SK-N-SH (cell line): ENCODE measurements at regions not wholly inside any gene's neighbourhood (a gene's known extent, or its start where the extent isn't known, plus 50 kb on each side); places are given as distances from the start of the nearest gene placed in this dataset.

Experiments
- CTCF ChIA-PET: fragments of 300-600, 350-600 bp; formaldehyde crosslinking; extraction: SDS; loops from one replicate; lab custom pipeline; 2021; lab: Yijun Ruan, JAX
- POLR2A ChIA-PET: fragments of 350-600 bp; sonication (Branson Sonifier 250); formaldehyde crosslinking; extraction: SDS; loops from one replicate; lab custom pipeline; 2020; ENCODE audit warnings: antibody characterized with exemption, inconsistent platforms; lab: Yijun Ruan, JAX
- DNase-seq: peaks from one replicate; pipeline ENCODE4 v3.0.0; 2012
- H2AFZ ChIP-seq: fragments of 200-600 bp; sonication (generic); 2 replicates; pipeline ENCODE4 v1.8.1; 2016; ENCODE audit warnings: antibody characterized with exemption, mild to moderate bottlenecking, low read depth
- H3F3A ChIP-seq: fragments of 200-600 bp; sonication (generic); replicated peaks from 2 replicates; pipeline ENCODE3; 2016; ENCODE audit warnings: antibody characterized with exemption, mild to moderate bottlenecking; ENCODE audit not compliant: insufficient read depth
- H3K27ac ChIP-seq, 2 experiments: fragments of 200-500 bp in 1 of 2; fragments of 200-600 bp in 1 of 2; sonication (Bioruptor generic) in 1 of 2; sonication (generic), shearing (Covaris generic) in 1 of 2; 2 replicates each; pipeline versions ENCODE4 v1.5.1 to v1.6.1; 2014 to 2016; ENCODE audit warnings: low read depth in 2 of 2, inconsistent platforms in 1 of 2, low read length in 1 of 2, mild to moderate bottlenecking in 1 of 2, mixed read lengths in 1 of 2
- H3K27me3 ChIP-seq: fragments of 200-600 bp; sonication (generic), shearing (Covaris generic); 2 replicates; pipeline ENCODE4 v1.6.1; 2016; ENCODE audit warnings: mixed run types; ENCODE audit not compliant: insufficient read depth
- H3K36me3 ChIP-seq, 2 experiments: fragments of 200-500 bp in 1 of 2; fragments of 200-600 bp in 1 of 2; sonication (Bioruptor generic) in 1 of 2; sonication (generic) in 1 of 2; replicated peaks in 1 of 2; 2 replicates each; pipeline versions ENCODE3 to v1.5.1; 2014 to 2016; ENCODE audit warnings: low read length in 1 of 2, mild to moderate bottlenecking in 1 of 2; ENCODE audit not compliant: insufficient read depth in 2 of 2, control insufficient read depth in 1 of 2
- H3K4me1 ChIP-seq, 2 experiments: fragments of 200-500 bp in 1 of 2; fragments of 200-600 bp in 1 of 2; sonication (Bioruptor generic) in 1 of 2; sonication (generic), shearing (Covaris generic) in 1 of 2; 2 replicates each; pipeline versions ENCODE4 v1.5.1 to v1.6.1; 2014 to 2016; ENCODE audit warnings: low read depth in 1 of 2, low read length in 1 of 2, mixed run types in 1 of 2; ENCODE audit not compliant: insufficient read depth in 2 of 2, control insufficient read depth in 1 of 2
- H3K4me2 ChIP-seq: fragments of 200-600 bp; sonication (generic), shearing (Covaris generic); 2 replicates; pipeline ENCODE4 v1.6.1; 2017; ENCODE audit warnings: mixed run types
- H3K4me3 ChIP-seq, 2 experiments: fragments of 200-500 bp in 1 of 2; fragments of 200-600 bp in 1 of 2; sonication (Bioruptor generic) in 1 of 2; sonication (generic), shearing (Covaris generic) in 1 of 2; 2 replicates each; pipeline versions ENCODE4 v1.5.1 to v1.8.1; 2014 to 2016; ENCODE audit warnings: low read depth in 2 of 2, inconsistent platforms in 1 of 2, low read length in 1 of 2, mild to moderate bottlenecking in 1 of 2, mixed read lengths in 1 of 2, moderate library complexity in 1 of 2
- H3K79me2 ChIP-seq: fragments of 200-600 bp; sonication (generic); 2 replicates; pipeline ENCODE4 v1.8.1; 2017; ENCODE audit warnings: mild to moderate bottlenecking; ENCODE audit not compliant: insufficient read depth
- H3K9ac ChIP-seq: fragments of 200-600 bp; sonication (generic); 2 replicates; pipeline ENCODE4 v1.6.1; 2017; ENCODE audit warnings: mixed run types
- H3K9me2 ChIP-seq: fragments of 200-600 bp; sonication (generic); 2 replicates; pipeline ENCODE4 v1.6.1; 2017; ENCODE audit warnings: mixed run types
- H3K9me3 ChIP-seq: fragments of 200-600 bp; sonication (generic); 2 replicates; pipeline ENCODE4 v1.6.1; 2017; ENCODE audit warnings: mixed run types, mild to moderate bottlenecking, moderate library complexity
- H4K20me1 ChIP-seq: fragments of 200-600 bp; sonication (generic); 2 replicates; pipeline ENCODE4 v1.6.1; 2017; ENCODE audit warnings: mild to moderate bottlenecking, mixed run types; ENCODE audit not compliant: insufficient read depth
- CHD2 ChIP-seq: fragments of 150-350 bp; IDR thresholded peaks from 2 replicates; pipeline ENCODE4 v1.6.1; 2018; ENCODE audit warnings: low read length; ENCODE audit not compliant: partially characterized antibody
- ELF1 ChIP-seq: IDR thresholded peaks from 2 replicates; pipeline ENCODE4 v1.4.0; 2012
- FOSL2 ChIP-seq: IDR thresholded peaks from 2 replicates; pipeline ENCODE4 v1.4.0; 2012; ENCODE audit warnings: low read depth, mild to moderate bottlenecking, moderate library complexity, borderline replicate concordance
- IRF3 ChIP-seq: fragments of 150-350 bp; IDR thresholded peaks from 2 replicates; pipeline ENCODE4 v1.6.1; 2016; ENCODE audit warnings: mild to moderate bottlenecking, low read depth, low read length
- MAX ChIP-seq: IDR thresholded peaks from 2 replicates; pipeline ENCODE4 v1.4.0; 2012; ENCODE audit warnings: low read depth
- MEF2A ChIP-seq: IDR thresholded peaks from 2 replicates; pipeline ENCODE4 v1.4.0; 2012; ENCODE audit warnings: low read depth, borderline replicate concordance
- MXI1 ChIP-seq: IDR thresholded peaks from 2 replicates; pipeline ENCODE4 v1.6.1; 2012; ENCODE audit warnings: mild to moderate bottlenecking, low read depth, low read length, improper control_type of control experiment
- NFIC ChIP-seq: IDR thresholded peaks from 2 replicates; pipeline ENCODE4 v1.4.0; 2012; ENCODE audit warnings: borderline replicate concordance
- PBX3 ChIP-seq: IDR thresholded peaks from 2 replicates; pipeline ENCODE4; 2012
- POLR2AphosphoS5 ChIP-seq: IDR thresholded peaks from 2 replicates; pipeline ENCODE4 v1.6.1; 2012; ENCODE audit warnings: low read depth, low read length
- RAD21 ChIP-seq: IDR thresholded peaks from 2 replicates; pipeline ENCODE4 v1.6.1; 2012; ENCODE audit warnings: mild to moderate bottlenecking, low read length
- RCOR1 ChIP-seq: fragments of 150-350 bp; IDR thresholded peaks from 2 replicates; pipeline ENCODE4 v1.6.1; 2017; ENCODE audit warnings: antibody characterized with exemption, low read length
- REST ChIP-seq: IDR thresholded peaks from 2 replicates; pipeline ENCODE4 v1.6.1; 2012; ENCODE audit warnings: mild to moderate bottlenecking, low read depth, low read length, moderate library complexity
- RFX5 ChIP-seq: IDR thresholded peaks from 2 replicates; pipeline ENCODE4 v1.6.1; 2012; ENCODE audit warnings: mild to moderate bottlenecking, improper control_type of control experiment, low read length
- SIN3A ChIP-seq: IDR thresholded peaks from 2 replicates; pipeline ENCODE4 v1.6.1; 2012; ENCODE audit warnings: low read depth, mild to moderate bottlenecking, low read length, moderate library complexity, borderline replicate concordance
- USF1 ChIP-seq: IDR thresholded peaks from 2 replicates; pipeline ENCODE4 v1.4.0; 2012; ENCODE audit warnings: low read depth, borderline replicate concordance
- WGBS: methylation state at CpG from one replicate; pipeline ENCODE4 v1.1.6; 2017; ENCODE audit warnings: low lambda C conversion rate; 5-methylcytosine and 5-hydroxymethylcytosine counted together

- Histone ChIP-seq H3K9ac (no peak overlapping the region), H3K4me1 (no peaks in the 10 kb centered on the region), H3K27me3 (peaks cover 48% of the 10 kb centered on the region), H3K27ac (no peak overlapping the region), H4K20me1 (no peaks in the 10 kb centered on the region), H3K4me2 (no peak overlapping the region), H3K79me2 (no peaks in the 10 kb centered on the region)
- DNase-seq: no peak
- TF ChIP-seq MAX (no peak), USF1 (no peak), RCOR1 (no peak), PBX3 (no peak), CHD2 (no peak), RFX5 (no peak)
- TF ChIP-seq, all 33 proteins: peak for 0
- H3K4me3 ChIP-seq: no peak overlapping the region
- ChIA-PET CTCF (interaction anchor here (1.0 to 3.2 kb wide), 10 partner anchors 8 to 604 kb away, joined by 3 to 22 read pairs (median 9); no protein-coding TSS in a partner anchor), POLR2A (no interaction called here)
- H3K36me3 ChIP-seq: no peaks in the 10 kb centered on the region
- no peaks in the 10 kb centered on the region for H3K9me3 ChIP-seq
- no peaks in the 10 kb centered on the region for H3K9me2 ChIP-seq
- 32% methylated on average over 1 of the region's 1 CpG for WGBS
- no peak overlapping the region for H2AFZ ChIP-seq
- H3F3A ChIP-seq: no peaks in the 10 kb centered on the region
Measured at GRCh38 chr6:100115407-100116101, 121.5 kb upstream of the MCHR2 start.

- Histone ChIP-seq H2AFZ (no peak overlapping the region), H3F3A (no peaks in the 10 kb centered on the region), H3K9me3 (no peaks in the 10 kb centered on the region), H3K36me3 (no peaks in the 10 kb centered on the region), H3K27ac (no peak overlapping the region), H4K20me1 (no peaks in the 10 kb centered on the region), H3K9me2 (no peaks in the 10 kb centered on the region), H3K4me2 (no peak overlapping the region), H3K9ac (no peak overlapping the region), H3K4me1 (no peaks in the 10 kb centered on the region), H3K79me2 (no peaks in the 10 kb centered on the region), H3K27me3 (peaks cover 44% of the 10 kb centered on the region), H3K4me3 (no peak overlapping the region)
- CTCF ChIA-PET: no interaction called here
- WGBS: 22% methylated on average over 8 of the region's 8 CpGs
- DNase-seq: no peak
- POLR2A ChIA-PET: no interaction called here
- no peak for TF ChIP-seq POLR2AphosphoS5
- no peak for TF ChIP-seq SIN3A
- TF ChIP-seq MXI1: no peak
- TF ChIP-seq USF1: no peak
- no peak for TF ChIP-seq IRF3
- TF ChIP-seq FOSL2: no peak
- TF ChIP-seq NFIC: no peak
- no peak for TF ChIP-seq MEF2A
- TF ChIP-seq ELF1: no peak
- TF ChIP-seq REST: no peak
- TF ChIP-seq RAD21: no peak
Measured at GRCh38 chr6:100112855-100113508, 119.0 kb upstream of the MCHR2 start.
